ENCODE measurements at regions not wholly inside any gene's neighbourhood (a gene's known extent, or its start where the extent isn't known, plus 50 kb on each side); places are given as distances from the start of the nearest gene placed in this dataset.

- peak; percentile 75 for DNase-seq (ENCODE audit: low read depth, low spot score)
Observed at GRCh38 chr4:187770345-187770744, 225.2 kb upstream of the ZFP42 start.

GRCh38 chr4:187777954-187778353 is 217.6 kb upstream of the ZFP42 start:
- DNase-seq (ENCODE audit: low read depth, low spot score), result no peak

- no peak for DNase-seq (ENCODE audit: low read depth, low spot score)
Observed at GRCh38 chr4:187780070-187780469, 215.5 kb upstream of the ZFP42 start.

- no peak for DNase-seq (ENCODE audit: low read depth, low spot score)
Observed at GRCh38 chr4:187782286-187782824, 213.2 kb upstream of the ZFP42 start.

- DNase-seq (ENCODE audit: low read depth, low spot score), result no peak
Observed at GRCh38 chr4:187786190-187786589, 209.4 kb upstream of the ZFP42 start.

- no peak for DNase-seq (ENCODE audit: low read depth, low spot score)
Observed at GRCh38 chr4:187789078-187789477, 206.5 kb upstream of the ZFP42 start.

- DNase-seq (ENCODE audit: low read depth, low spot score), result no peak
Observed at GRCh38 chr4:187795737-187796136, 199.8 kb upstream of the ZFP42 start.

GRCh38 chr4:187798385-187798784 is 197.2 kb upstream of the ZFP42 start:
- peak; percentile 23 for DNase-seq (ENCODE audit: low read depth, low spot score)

GRCh38 chr4:187799735-187800134 is 195.8 kb upstream of the ZFP42 start:
- DNase-seq (ENCODE audit: low read depth, low spot score), result no peak

- DNase-seq (ENCODE audit: low read depth, low spot score), result no peak
Observed at GRCh38 chr4:187811591-187811990, 184.0 kb upstream of the ZFP42 start.

- DNase-seq (ENCODE audit: low read depth, low spot score), result no peak
Observed at GRCh38 chr4:187814737-187815465, 180.7 kb upstream of the ZFP42 start.

GRCh38 chr4:187826725-187827124 is 168.8 kb upstream of the ZFP42 start:
- peak; percentile 7 for DNase-seq (ENCODE audit: low read depth, low spot score)

- no peak for DNase-seq (ENCODE audit: low read depth, low spot score)
Observed at GRCh38 chr4:187827631-187828030, 167.9 kb upstream of the ZFP42 start.

- DNase-seq (ENCODE audit: low read depth, low spot score), result no peak
Observed at GRCh38 chr4:187839765-187840164, 155.8 kb upstream of the ZFP42 start.

- DNase-seq (ENCODE audit: low read depth, low spot score), result no peak
Observed at GRCh38 chr4:187840814-187841213, 154.8 kb upstream of the ZFP42 start.

GRCh38 chr4:187849556-187850225 is 145.9 kb upstream of the ZFP42 start:
- no peak for DNase-seq (ENCODE audit: low read depth, low spot score)

GRCh38 chr4:187865914-187866313 is 129.7 kb upstream of the ZFP42 start:
- no peak for DNase-seq (ENCODE audit: low read depth, low spot score)

GRCh38 chr4:187883049-187883448 is 112.5 kb upstream of the ZFP42 start:
- no peak for DNase-seq (ENCODE audit: low read depth, low spot score)

- no peak for DNase-seq (ENCODE audit: low read depth, low spot score)
Observed at GRCh38 chr4:187883836-187884475, 111.6 kb upstream of the ZFP42 start.

GRCh38 chr4:187887906-187888305 is 107.7 kb upstream of the ZFP42 start:
- no peak for DNase-seq (ENCODE audit: low read depth, low spot score)

- DNase-seq (ENCODE audit: low read depth, low spot score), result no peak
Observed at GRCh38 chr4:187889651-187890050, 105.9 kb upstream of the ZFP42 start.

- no peak for DNase-seq (ENCODE audit: low read depth, low spot score)
Observed at GRCh38 chr4:187893418-187893817, 102.2 kb upstream of the ZFP42 start.

GRCh38 chr4:187903106-187903505 is 92.5 kb upstream of the ZFP42 start:
- DNase-seq (ENCODE audit: low read depth, low spot score), result no peak

All from iPS DF 19.7 (cell line).